KMS-11 (cell line): ENCODE measurements at regions not wholly inside any gene's neighbourhood (a gene's known extent, or its start where the extent isn't known, plus 50 kb on each side); places are given as distances from the start of the nearest gene placed in this dataset.

Source experiments
- H2AFZ ChIP-seq: fragments of 200-600 bp; sonication (generic); 2 replicates; pipeline ENCODE4 v1.6.1; 2016; ENCODE audit warnings: antibody characterized with exemption, mixed run types, low read depth
- H3K27ac ChIP-seq: fragments of 200-600 bp; sonication (generic); 2 replicates; pipeline ENCODE4 v1.6.1; 2016; ENCODE audit warnings: mild to moderate bottlenecking, mixed run types
- H3K27me3 ChIP-seq: fragments of 200-600 bp; sonication (generic); 2 replicates; pipeline ENCODE4 v1.6.1; 2017; ENCODE audit warnings: mild to moderate bottlenecking, low read depth, mixed run types, moderate library complexity; ENCODE audit not compliant: insufficient read depth
- H3K36me3 ChIP-seq: fragments of 200-600 bp; sonication (generic); 2 replicates; pipeline ENCODE4 v1.6.1; 2017; ENCODE audit warnings: mild to moderate bottlenecking, mixed run types; ENCODE audit not compliant: insufficient read depth
- H3K4me1 ChIP-seq: fragments of 200-600 bp; sonication (generic); 2 replicates; pipeline ENCODE4 v1.6.1; 2016; ENCODE audit warnings: mild to moderate bottlenecking, low read depth, mixed run types; ENCODE audit not compliant: poor library complexity, severe bottlenecking
- H3K4me2 ChIP-seq: fragments of 200-600 bp; sonication (generic); 2 replicates; pipeline ENCODE4 v1.7.0; 2016; ENCODE audit warnings: mild to moderate bottlenecking, mixed run types
- H3K4me3 ChIP-seq: fragments of 200-600 bp; sonication (generic); IDR thresholded peaks from 2 replicates; pipeline ENCODE4 v1.6.1; 2017; ENCODE audit warnings: low read depth, low read length, mixed read lengths; ENCODE audit not compliant: insufficient read depth
- H3K79me2 ChIP-seq: fragments of 200-600 bp; sonication (generic); 2 replicates; pipeline ENCODE4 v1.6.1; 2016; ENCODE audit warnings: low read depth, mixed run types; ENCODE audit not compliant: insufficient read depth
- H3K9ac ChIP-seq: fragments of 200-600 bp; sonication (generic); 2 replicates; pipeline ENCODE4 v1.6.1; 2016; ENCODE audit warnings: mild to moderate bottlenecking, mixed run types
- H4K20me1 ChIP-seq: fragments of 200-600 bp; sonication (generic); 2 replicates; pipeline ENCODE4 v1.6.1; 2016; ENCODE audit warnings: mild to moderate bottlenecking, mixed run types; ENCODE audit not compliant: insufficient read depth
- CTCF ChIP-seq: fragments of 200-600 bp; sonication (generic); conservative IDR thresholded peaks from 2 replicates; pipeline ENCODE4 v1.6.1; 2017; ENCODE audit warnings: low read depth, mild to moderate bottlenecking, antibody characterized with exemption, low read length, moderate library complexity, mixed read lengths

- Histone ChIP-seq H2AFZ (no peak overlapping the region), H3K27me3 (no peaks in the 10 kb centered on the region), H3K4me2 (no peak overlapping the region), H3K27ac (no peak overlapping the region), H3K4me1 (no peaks in the 10 kb centered on the region), H4K20me1 (no peaks in the 10 kb centered on the region), H3K4me3 (no peak overlapping the region), H3K36me3 (no peaks in the 10 kb centered on the region), H3K9ac (no peak overlapping the region), H3K79me2 (no peaks in the 10 kb centered on the region)
- no peak for TF ChIP-seq CTCF
Measured at GRCh38 chr6:94668876-94669275, 908.5 kb upstream of the MANEA start.

GRCh38 chr6:94658929-94659328 is 918.4 kb upstream of the MANEA start:
- no peaks in the 10 kb centered on the region for H4K20me1 ChIP-seq
- no peaks in the 10 kb centered on the region for H3K27me3 ChIP-seq
- no peaks in the 10 kb centered on the region for H3K79me2 ChIP-seq
- H3K27ac ChIP-seq: no peak overlapping the region
- no peaks in the 10 kb centered on the region for H3K4me1 ChIP-seq
- no peak overlapping the region for H2AFZ ChIP-seq
- no peak for TF ChIP-seq CTCF
- H3K4me3 ChIP-seq: no peak overlapping the region
- H3K4me2 ChIP-seq: no peak overlapping the region
- H3K9ac ChIP-seq: no peak overlapping the region
- H3K36me3 ChIP-seq: no peaks in the 10 kb centered on the region

- no peak overlapping the region for H3K4me3 ChIP-seq
- no peaks in the 10 kb centered on the region for H3K27me3 ChIP-seq
- H3K27ac ChIP-seq: no peak overlapping the region
- no peaks in the 10 kb centered on the region for H3K79me2 ChIP-seq
- no peak overlapping the region for H2AFZ ChIP-seq
- no peaks in the 10 kb centered on the region for H3K4me1 ChIP-seq
- no peaks in the 10 kb centered on the region for H3K36me3 ChIP-seq
- no peak overlapping the region for H3K9ac ChIP-seq
- TF ChIP-seq CTCF: no peak
- H4K20me1 ChIP-seq: no peaks in the 10 kb centered on the region
- no peak overlapping the region for H3K4me2 ChIP-seq
Measured at GRCh38 chr6:94651239-94651638, 926.1 kb upstream of the MANEA start.

- H3K27me3 ChIP-seq: no peaks in the 10 kb centered on the region
- no peak for TF ChIP-seq CTCF
Measured at GRCh38 chr6:94645191-94645590, 932.1 kb upstream of the MANEA start.

More at GRCh38 chr6:94645191-94645590, 932.1 kb upstream of the MANEA start:
- Histone ChIP-seq H3K4me3 (no peak overlapping the region), H3K4me1 (no peaks in the 10 kb centered on the region), H3K9ac (no peak overlapping the region), H4K20me1 (no peaks in the 10 kb centered on the region), H3K79me2 (no peaks in the 10 kb centered on the region), H3K4me2 (no peak overlapping the region), H2AFZ (no peak overlapping the region), H3K27ac (no peak overlapping the region), H3K36me3 (no peaks in the 10 kb centered on the region)
